HG02981 (cell line): ENCODE measurements at regions not wholly inside any gene's neighbourhood (a gene's known extent, or its start where the extent isn't known, plus 50 kb on each side); places are given as distances from the start of the nearest gene placed in this dataset.

Source experiments
- ATAC-seq: cut with Tn5 transposase; IDR thresholded peaks from one replicate; pipeline ENCODE4 v1.9.1; 2021; ENCODE audit warnings: mild to moderate bottlenecking, moderate library complexity; ENCODE audit not compliant: unreplicated experiment

DNA sequence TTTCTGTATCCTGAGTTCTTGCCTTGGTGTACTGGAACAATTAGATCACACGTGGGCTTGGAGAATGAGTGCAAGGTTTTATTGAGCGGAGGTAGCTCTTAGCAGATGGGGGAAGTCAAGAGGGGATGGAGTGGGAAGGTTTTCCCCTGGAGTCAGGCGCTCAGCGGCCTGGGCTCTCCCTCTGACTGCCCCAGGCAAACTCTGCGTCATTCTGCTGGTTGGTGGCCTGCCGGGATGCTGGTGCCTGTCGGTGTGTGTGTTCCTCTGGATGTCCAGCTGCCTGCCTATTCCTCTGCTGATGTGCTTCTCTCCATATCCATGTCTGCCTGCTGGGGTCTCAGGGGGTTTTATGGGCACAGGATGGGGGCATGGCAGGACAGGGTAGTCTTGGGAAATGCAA, 111.0 kb downstream of the TRIB2 start:
- ATAC-seq: no peak

- ATAC-seq: no peak
Measured at GRCh38 chr2:12828980-12829379, 112.2 kb downstream of the TRIB2 start.

- no peak for ATAC-seq
Measured at GRCh38 chr2:12831016-12831415, 114.3 kb downstream of the TRIB2 start.

DNA sequence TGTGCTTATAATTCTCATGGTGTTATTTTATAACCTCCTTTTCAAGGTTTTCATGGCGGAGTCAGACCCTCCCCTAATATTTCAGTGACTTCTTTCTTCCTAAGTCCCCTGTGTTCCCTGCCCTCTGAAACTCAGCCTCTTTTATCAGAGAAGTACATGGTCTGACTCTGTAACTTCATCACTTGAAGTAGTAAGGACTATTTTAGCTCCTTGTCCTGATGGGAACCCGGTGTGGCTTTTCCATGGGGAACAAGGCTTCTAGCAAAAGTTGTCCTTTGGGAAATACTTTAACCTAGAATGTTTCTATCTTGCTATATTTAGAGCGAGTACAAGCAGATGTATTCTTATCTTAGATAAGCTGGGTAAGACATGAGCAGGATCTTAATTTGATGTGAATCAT, 117.5 kb downstream of the TRIB2 start:
- ATAC-seq: no peak

- no peak for ATAC-seq
Measured at GRCh38 chr2:12835733-12836132, 119.0 kb downstream of the TRIB2 start.

DNA sequence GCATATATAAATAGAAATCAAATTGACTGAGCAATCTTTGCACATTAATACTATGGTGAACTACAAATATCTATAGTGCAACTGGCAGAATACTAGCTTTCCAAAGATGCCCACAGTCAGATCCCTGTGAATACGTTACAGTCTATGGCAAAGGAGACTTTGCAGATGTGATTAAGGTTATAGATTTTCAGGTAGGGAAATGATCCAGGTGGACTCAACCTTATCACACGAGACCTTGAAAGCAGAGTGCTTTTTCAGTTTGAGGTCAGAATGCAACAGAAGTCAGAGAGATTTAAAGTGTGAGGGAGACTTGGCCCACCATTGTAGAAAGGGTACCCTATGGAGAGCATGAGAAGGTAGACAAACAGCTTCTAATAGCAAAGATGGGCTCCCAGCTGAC, 122.6 kb downstream of the TRIB2 start:
- no peak for ATAC-seq

DNA sequence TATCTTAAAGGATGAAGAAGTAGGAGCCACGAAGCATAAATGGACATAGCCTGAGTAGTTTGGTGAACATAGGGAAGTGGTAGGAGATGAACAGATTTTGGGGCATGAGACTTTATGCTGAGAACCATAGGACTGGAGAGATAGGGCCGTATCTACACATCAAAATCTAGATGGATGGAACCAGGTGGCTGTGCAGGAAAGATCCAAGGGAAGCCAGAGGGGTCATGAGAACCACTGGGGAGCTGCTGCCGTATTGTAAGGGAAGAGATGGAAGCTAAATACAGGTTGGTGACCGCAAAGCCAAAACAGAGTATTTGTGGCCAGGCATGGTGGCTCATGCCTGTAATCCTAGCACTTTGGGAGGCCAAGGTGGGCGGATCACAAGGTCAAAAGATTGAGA, 124.3 kb downstream of the TRIB2 start:
- no peak for ATAC-seq

GRCh38 chr2:12842917-12843316, 126.2 kb downstream of the TRIB2 start:
- ATAC-seq: no peak

- ATAC-seq: no peak
Measured at GRCh38 chr2:12844511-12844910, 127.8 kb downstream of the TRIB2 start.

- no peak for ATAC-seq
Measured at GRCh38 chr2:12847694-12848575, 131.2 kb downstream of the TRIB2 start.

DNA sequence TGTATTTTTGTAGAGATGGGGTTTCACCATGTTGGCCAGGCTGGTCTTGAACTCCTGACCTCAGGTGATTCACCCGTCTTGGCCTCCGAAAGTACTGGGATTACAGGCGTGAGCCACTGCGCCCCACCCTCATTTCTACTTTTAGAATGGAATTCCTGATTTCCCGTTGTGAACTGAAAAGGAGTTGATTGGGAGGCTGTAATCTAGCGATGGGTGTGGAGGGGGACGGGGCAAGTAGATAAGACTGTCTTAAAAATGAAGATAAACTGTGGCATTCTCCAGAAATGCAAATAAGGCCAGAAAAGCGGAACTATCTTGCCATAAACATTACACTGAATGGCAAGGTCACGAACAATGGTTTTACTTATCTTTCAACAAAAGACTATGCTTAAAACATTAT, 135.4 kb downstream of the TRIB2 start:
- no peak for ATAC-seq

DNA sequence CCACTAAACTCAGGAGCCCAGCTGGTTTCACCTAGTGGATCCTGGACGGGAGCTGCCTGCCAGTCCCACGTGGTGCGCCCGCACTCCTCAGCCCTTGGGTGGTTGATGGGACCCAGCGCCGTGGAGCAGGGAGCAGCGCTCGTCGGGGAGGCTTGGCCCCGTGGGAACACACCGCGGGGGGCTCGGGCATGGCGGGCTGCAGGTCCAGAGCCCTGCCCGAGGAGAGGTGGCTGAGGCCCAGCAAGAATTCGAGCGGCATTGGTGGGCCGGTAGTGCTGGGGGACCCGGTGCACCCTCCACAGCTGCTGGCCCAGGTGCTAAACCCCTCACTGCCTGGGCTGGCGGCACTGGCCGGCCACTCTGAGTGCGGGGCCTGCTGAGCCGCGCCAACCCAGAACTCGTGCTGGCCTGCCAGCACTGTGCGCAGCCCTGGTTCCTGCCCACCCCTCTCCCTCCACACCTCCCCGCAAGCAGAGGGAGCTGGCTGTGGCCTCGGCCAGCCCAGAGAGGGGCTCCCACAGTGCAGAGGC, 137.3 kb downstream of the TRIB2 start:
- ATAC-seq: no peak

DNA sequence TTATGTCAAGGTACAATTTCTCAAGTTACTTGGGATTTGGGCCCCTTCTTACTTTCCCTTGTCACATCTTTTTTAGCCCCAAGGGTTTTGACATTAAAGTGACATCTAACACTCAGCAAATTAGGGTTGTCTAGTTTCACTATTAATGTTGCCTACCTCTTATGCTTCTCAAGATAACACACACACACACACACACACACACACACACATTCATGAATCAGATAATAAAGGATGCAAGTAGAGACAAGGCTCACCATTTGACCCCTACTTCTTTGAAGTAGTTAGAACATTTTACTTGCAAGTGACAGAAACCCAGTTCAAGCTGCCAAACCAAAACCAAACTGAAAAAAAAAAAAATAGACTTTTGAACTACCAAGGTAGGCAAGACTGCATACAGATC, 138.8 kb downstream of the TRIB2 start:
- ATAC-seq: no peak

GRCh38 chr2:12856934-12857601, 140.3 kb downstream of the TRIB2 start:
- peak; percentile 42 for ATAC-seq

- no peak for ATAC-seq
Measured at GRCh38 chr2:12857891-12858290, 141.2 kb downstream of the TRIB2 start.

DNA sequence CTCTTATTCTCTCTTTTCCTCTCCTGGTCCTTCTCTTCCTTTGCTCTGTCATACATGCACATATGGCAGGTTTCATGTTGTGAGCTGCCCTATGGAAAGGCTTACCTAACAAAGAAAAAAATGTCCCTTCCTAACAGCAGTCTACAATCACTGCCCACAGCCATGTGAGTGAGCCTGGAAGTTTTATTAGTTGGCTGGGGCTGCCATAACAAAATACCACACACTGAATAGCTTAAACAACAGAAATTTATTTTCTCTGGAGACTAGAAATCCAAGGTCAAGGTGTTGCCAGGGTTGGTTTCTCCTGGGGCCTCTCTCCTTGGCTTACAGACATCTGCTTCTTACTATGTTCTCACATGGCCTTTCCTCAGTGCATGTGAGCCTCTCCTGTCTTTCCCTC, 142.1 kb downstream of the TRIB2 start:
- no peak for ATAC-seq

DNA sequence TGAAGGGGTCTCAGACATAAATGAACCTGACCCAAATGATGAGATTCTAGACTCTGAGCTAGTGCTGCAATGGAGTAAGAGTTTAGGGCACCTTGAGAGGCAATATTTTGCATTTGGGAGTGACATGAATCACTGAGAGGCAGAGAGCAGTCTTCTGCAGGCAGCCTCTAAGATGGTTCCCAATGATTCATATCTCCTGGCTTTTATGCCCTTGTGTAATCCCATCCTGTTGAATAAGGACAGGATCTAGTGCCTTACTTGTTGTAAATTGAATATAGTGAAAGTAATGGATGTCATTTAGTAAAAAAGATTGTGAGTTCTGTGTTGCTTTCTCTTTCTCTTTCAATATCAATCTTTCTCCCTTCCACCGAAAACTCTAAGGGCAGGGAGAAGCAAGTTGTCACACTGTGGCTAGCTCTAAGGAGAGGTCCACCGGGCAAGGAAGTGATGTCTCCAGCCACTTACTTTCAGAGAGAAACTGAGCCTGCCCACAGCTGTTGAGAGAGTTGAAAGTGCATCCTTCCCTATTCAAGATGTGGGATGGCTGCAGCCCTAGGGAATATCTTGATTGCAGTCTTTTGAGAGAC, 144.7 kb downstream of the TRIB2 start:
- no peak for ATAC-seq

- ATAC-seq: no peak
Measured at GRCh38 chr2:12862541-12862940, 145.8 kb downstream of the TRIB2 start.

GRCh38 chr2:12863937-12864336, 147.2 kb downstream of the TRIB2 start:
- no peak for ATAC-seq

DNA sequence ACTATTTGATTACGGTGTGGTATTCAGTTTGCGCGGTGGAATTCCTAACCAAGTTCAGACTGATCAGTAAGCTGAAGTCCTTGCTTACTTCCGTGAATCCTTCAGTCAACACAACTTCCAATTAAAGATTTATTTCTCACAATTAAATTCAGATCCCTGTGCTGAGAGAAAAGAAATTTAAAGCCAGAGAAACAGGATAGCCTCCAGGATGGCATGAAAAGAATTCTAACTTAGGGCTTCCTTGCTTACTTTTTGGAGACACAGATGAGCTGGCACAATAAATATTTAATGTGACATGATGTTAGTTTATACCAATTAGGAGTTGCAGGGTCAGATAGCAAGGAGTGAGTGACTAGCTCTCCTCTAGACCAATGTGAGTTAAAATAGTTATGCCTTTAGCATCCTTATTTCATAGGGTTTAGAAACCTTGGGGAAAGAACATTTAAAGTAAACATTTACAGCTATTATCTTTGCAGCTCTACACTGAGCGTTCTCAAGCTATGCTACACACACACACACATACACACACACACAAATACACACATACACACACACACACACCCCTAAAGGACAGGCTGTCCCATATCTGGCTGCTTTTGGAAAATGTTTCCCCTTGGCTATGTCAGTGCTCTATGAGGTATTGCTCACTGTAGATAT, 151.0 kb downstream of the TRIB2 start:
- ATAC-seq: no peak

GRCh38 chr2:12870692-12871091, 154.0 kb downstream of the TRIB2 start:
- ATAC-seq: no peak
